ENCODE measurements at regions not wholly inside any gene's neighbourhood (a gene's known extent, or its start where the extent isn't known, plus 50 kb on each side); places are given as distances from the start of the nearest gene placed in this dataset.
"Not testable (repeated sequence)": the region's sequence is repeated elsewhere in the genome, so short reads cannot be mapped to it uniquely, and the experiment has no call there.

DNA sequence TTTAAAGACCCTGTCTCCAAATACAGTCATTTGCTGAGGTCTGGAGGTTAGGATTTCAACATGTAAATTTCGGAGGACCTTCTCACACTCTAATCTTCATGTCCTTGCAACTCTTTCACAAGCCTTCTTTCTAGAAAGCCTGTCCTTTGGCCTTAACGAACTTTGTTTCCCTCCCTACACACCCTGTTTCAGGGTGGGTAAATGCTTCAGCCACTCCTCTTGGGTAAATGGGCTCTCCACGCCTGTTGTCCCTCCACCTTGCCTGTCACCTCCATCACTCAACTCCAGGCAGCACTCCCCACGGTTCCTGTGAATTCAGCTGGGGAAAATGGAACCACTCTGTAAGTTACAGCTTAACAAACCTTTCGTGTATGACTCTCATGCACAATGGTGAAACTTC is 84.0 kb upstream of the COG2 start:
- WGBS, 2 donors = 77 to 82% methylated on average over 5 of the region's 5 CpGs
- TF ChIP-seq, protein P1, sequence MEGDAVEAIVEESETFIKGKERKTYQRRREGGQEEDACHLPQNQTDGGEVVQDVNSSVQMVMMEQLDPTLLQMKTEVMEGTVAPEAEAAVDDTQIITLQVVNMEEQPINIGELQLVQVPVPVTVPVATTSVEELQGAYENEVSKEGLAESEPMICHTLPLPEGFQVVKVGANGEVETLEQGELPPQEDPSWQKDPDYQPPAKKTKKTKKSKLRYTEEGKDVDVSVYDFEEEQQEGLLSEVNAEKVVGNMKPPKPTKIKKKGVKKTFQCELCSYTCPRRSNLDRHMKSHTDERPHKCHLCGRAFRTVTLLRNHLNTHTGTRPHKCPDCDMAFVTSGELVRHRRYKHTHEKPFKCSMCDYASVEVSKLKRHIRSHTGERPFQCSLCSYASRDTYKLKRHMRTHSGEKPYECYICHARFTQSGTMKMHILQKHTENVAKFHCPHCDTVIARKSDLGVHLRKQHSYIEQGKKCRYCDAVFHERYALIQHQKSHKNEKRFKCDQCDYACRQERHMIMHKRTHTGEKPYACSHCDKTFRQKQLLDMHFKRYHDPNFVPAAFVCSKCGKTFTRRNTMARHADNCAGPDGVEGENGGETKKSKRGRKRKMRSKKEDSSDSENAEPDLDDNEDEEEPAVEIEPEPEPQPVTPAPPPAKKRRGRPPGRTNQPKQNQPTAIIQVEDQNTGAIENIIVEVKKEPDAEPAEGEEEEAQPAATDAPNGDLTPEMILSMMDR (IDR thresholded peaks at IDR 0.05) = no peak
- TF ChIP-seq POLR2A (IDR thresholded peaks at IDR 0.05) = no peak
- intact Hi-C loops (cut with DNase I) = no loop called here
- Histone ChIP-seq H3K27me3 (no peaks in the 10 kb centered on the region), H3K4me3 (replicated peaks in 1 of 3) (no peak overlapping the region), H3K36me3 (no peaks in the 10 kb centered on the region), H3K4me1 (no peaks in the 10 kb centered on the region), H3K27ac (no peak overlapping the region), H3K9me3 (no peaks in the 10 kb centered on the region)
- no peak for DNase-seq

DNA sequence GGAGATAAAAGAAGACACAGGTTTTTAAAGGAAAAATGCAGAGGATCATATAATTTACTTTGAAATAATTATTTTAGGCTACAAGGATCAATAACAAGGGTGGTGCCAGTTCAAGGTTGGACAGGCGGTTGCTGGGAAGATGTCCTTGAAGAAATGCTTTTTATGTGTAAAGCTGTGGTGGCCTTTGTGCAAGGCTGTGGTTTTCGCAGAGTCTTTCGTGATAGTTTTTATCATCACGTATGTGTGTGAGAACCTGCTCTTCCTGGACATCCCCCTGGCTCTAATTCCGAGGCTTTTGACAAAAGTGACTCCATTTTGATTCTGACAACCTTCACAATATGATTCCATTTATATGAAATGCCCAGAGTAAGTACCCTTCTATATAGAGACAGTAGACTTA is 85.8 kb upstream of the COG2 start:
- Histone ChIP-seq H3K4me3 (replicated peaks in 1 of 3) (no peak overlapping the region), H3K27me3 (no peaks in the 10 kb centered on the region), H3K4me1 (no peaks in the 10 kb centered on the region), H3K36me3 (no peaks in the 10 kb centered on the region), H3K27ac (no peak overlapping the region), H3K9me3 (no peaks in the 10 kb centered on the region)
- no peak for DNase-seq
- intact Hi-C loops (cut with DNase I) = no loop called here
- TF ChIP-seq POLR2A (IDR thresholded peaks at IDR 0.05) = no peak
- TF ChIP-seq, protein P1 (IDR thresholded peaks at IDR 0.05) = no peak
- WGBS, 2 donors = 88% methylated on average over 5 of the region's 5 CpGs

DNA sequence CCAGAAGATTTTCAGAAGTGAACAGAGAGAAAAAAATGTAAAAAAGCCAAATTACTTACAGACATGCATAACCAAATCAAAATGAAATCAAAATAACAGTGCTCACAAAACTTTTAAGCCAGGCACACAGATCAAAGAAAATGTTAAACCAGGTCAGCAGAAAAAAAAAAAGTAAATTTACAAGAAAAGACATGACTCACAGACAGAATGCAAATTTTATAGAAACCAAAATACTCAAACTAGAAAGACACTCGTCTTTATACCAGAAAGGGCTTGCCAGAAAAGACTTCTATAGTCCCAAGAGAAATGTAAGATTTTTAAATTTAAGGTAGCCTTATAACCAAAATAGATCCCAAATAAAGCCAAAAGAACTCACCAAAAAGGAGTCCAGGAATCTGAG is 86.5 kb upstream of the COG2 start:
- WGBS, 2 donors = 40 to 64% methylated on average over 1 of the region's 1 CpG
- intact Hi-C loops (cut with DNase I) = no loop called here
- DNase-seq = no peak

DNA sequence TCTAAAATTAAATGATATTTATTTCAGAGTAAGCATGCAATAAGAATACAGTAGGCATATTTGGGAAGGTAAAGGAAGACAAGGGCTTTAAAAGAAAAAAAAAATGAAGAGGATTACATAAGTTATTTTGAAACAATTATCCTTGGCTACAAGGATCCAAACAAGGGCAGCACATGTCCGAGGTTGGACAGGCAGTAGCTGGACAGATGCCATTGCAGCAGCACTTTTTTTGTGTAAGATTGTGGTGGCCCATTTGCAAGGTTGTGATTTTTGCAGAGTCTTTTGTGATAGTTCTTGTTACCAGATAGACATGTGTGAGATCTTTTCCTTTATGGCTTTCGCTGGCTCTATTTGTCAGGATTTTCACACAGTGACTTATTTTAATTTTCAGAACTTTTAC is 89.4 kb upstream of the COG2 start:
- Histone ChIP-seq H3K4me3 (replicated peaks in 1 of 3) (no peak overlapping the region), H3K4me1 (no peaks in the 10 kb centered on the region), H3K27me3 (no peaks in the 10 kb centered on the region), H3K9me3 (no peaks in the 10 kb centered on the region), H3K27ac (no peak overlapping the region), H3K36me3 (no peaks in the 10 kb centered on the region)
- no peak for DNase-seq
- 67 to 68% methylated on average over 2 of the region's 2 CpGs for WGBS, 2 donors
- intact Hi-C loops (cut with DNase I) = no loop called here
- no peak for TF ChIP-seq POLR2A (IDR thresholded peaks at IDR 0.05)
- TF ChIP-seq, protein P1 (IDR thresholded peaks at IDR 0.05) = no peak

More for the DNA sequence above, 86.5 kb upstream of the COG2 start:
- Histone ChIP-seq H3K36me3 (no peaks in the 10 kb centered on the region), H3K4me1 (no peaks in the 10 kb centered on the region), H3K4me3 (replicated peaks in 1 of 3) (no peak overlapping the region), H3K27ac (no peak overlapping the region), H3K27me3 (no peaks in the 10 kb centered on the region), H3K9me3 (no peaks in the 10 kb centered on the region)
- TF ChIP-seq POLR2A (IDR thresholded peaks at IDR 0.05) = no peak
- TF ChIP-seq, protein P1 (IDR thresholded peaks at IDR 0.05) = no peak

DNA sequence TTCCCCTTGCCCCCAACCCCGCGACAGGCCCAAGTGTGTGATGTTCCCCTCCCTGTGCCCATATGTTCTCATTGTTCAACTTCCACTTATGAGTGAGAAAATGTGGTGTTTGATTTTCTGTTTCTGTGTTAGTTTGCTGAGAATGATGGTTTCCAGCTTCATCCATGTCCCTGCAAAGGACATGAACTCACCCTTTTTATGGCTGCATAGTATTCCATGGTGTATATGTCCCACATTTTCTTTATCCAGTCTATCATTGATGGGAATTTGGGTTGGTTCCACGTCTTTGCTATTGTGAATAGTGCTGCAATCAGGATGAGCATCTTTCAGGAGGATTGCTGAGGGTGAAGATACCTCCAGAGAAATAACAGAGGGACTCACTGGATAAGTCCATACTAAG is 91.3 kb upstream of the COG2 start:
- H3K27ac ChIP-seq; H3K4me3 ChIP-seq (replicated peaks in 1 of 3); H3K4me1 ChIP-seq; H3K9me3 ChIP-seq; H3K36me3 ChIP-seq; intact Hi-C loops (cut with DNase I); DNase-seq; H3K27me3 ChIP-seq: not testable (repeated sequence)
- WGBS, 2 donors = 80 to 83% methylated on average over 3 of the region's 3 CpGs

DNA sequence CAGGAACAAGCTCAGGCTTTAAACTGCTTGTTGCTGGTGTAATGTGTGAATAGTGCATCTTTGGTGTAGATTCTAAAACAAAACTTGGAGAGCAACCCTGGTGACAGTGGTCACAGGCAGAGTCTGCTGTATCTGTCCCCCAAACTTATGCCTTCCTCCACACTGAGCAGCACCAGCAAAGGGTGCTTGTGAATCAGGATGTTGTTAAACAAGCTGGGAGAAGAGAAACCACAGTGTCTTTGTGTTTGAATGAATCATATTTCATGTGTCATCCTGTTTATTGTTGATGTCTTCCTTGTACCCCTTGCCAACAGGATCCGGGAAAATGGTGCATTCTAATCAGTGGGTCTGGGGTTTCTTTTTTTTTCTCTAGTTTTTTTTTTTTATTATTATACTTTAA is 91.9 kb upstream of the COG2 start:
- intact Hi-C loops (cut with DNase I) = no loop called here
- no peaks in the 10 kb centered on the region for H3K9me3 ChIP-seq
- DNase-seq = no peak
- no peak for TF ChIP-seq POLR2A (IDR thresholded peaks at IDR 0.05)
- TF ChIP-seq, protein P1 (IDR thresholded peaks at IDR 0.05) = no peak
- H3K4me1 ChIP-seq = no peaks in the 10 kb centered on the region
- H3K36me3 ChIP-seq = no peaks in the 10 kb centered on the region
- H3K27me3 ChIP-seq = no peaks in the 10 kb centered on the region
- no peak overlapping the region for H3K27ac ChIP-seq
- no peak overlapping the region for H3K4me3 ChIP-seq (replicated peaks in 1 of 3)
- WGBS, 2 donors = 63 to 69% methylated on average over 1 of the region's 1 CpG
